A549 (cell line): ENCODE measurements at regions not wholly inside any gene's neighbourhood (a gene's known extent, or its start where the extent isn't known, plus 50 kb on each side); places are given as distances from the start of the nearest gene placed in this dataset.

Experiments used
- ATAC-seq, 2 experiments: fragments of 200-7000 bp in 1 of 2; fragments of >200 bp in 1 of 2; cut with Nextera tagmentation in 1 of 2; cut with Tn5 transposase in 1 of 2; 3 replicates each; pipeline versions ENCODE4 v1.8.0 to v1.9.1; 2018 to 2020; ENCODE audit warnings: mild to moderate bottlenecking in 1 of 2, moderate library complexity in 1 of 2
- CTCF ChIA-PET: fragments of 300-600 bp; sonication (Branson Sonifier 250); formaldehyde crosslinking; extraction: SDS; loops from one replicate; lab custom pipeline; 2021; ENCODE audit warnings: antibody characterized with exemption, inconsistent platforms; lab: Yijun Ruan, JAX
- POLR2A ChIA-PET: fragments of 350-600 bp; formaldehyde crosslinking; extraction: SDS; loops from one replicate; lab custom pipeline; 2021; ENCODE audit warnings: antibody characterized with exemption, inconsistent platforms; lab: Yijun Ruan, JAX
- DNase-seq, 2 experiments: peaks; one replicate each; pipeline versions ENCODE4 v3.0.0 to v3.0.0-alpha.2; 2011 to 2016; ENCODE audit warnings: low read depth in 1 of 2, low spot score in 1 of 2
- FAIRE-seq: peaks from 2 replicates; lab custom pipeline; 2011; peaks lifted over from hg19 to GRCh38; lab: Jason Lieb, UNC
- H3K27ac ChIP-seq, 2 experiments: fragments of >200 bp; sonication (Bioruptor Twin); formaldehyde crosslinking; 3 replicates each; pipeline ENCODE4 v1.5.1; 2016 to 2017
- H3K4me1 ChIP-seq: fragments of >200 bp; sonication (Bioruptor Twin); formaldehyde crosslinking; 3 replicates; pipeline ENCODE4 v1.6.1; 2016
- H3K4me2 ChIP-seq: fragments of >200 bp; sonication (Bioruptor Twin); formaldehyde crosslinking; 3 replicates; pipeline ENCODE4 v1.6.1; 2016
- H3K4me3 ChIP-seq: fragments of >200 bp; sonication (Bioruptor Twin); formaldehyde crosslinking; 3 replicates; pipeline ENCODE4 v1.5.1; 2016
- H3K9me3 ChIP-seq: fragments of >200 bp; sonication (Bioruptor Twin); formaldehyde crosslinking; 3 replicates; pipeline ENCODE4 v1.6.1; 2016
- BHLHE40 ChIP-seq: IDR thresholded peaks from 2 replicates; pipeline ENCODE4 v1.6.1; 2012; ENCODE audit warnings: low read depth, low read length, inconsistent platforms
- CEBPB ChIP-seq, 2 experiments: fragments of >200 bp in 1 of 2; sonication (Bioruptor Twin) in 1 of 2; formaldehyde crosslinking in 1 of 2; IDR thresholded peaks; 2 replicates each; pipeline ENCODE4 v1.6.1; 2012 to 2016
- CHD2 ChIP-seq: fragments of 150-350 bp; IDR thresholded peaks from 2 replicates; pipeline ENCODE4 v1.6.1; 2014; ENCODE audit warnings: low read length; ENCODE audit not compliant: partially characterized antibody
- E2F6 ChIP-seq: IDR thresholded peaks from 2 replicates; pipeline ENCODE4 v1.6.1; 2012; ENCODE audit warnings: low read depth, borderline replicate concordance
- ESRRA ChIP-seq: fragments of 150-350 bp; IDR thresholded peaks from 2 replicates; pipeline ENCODE4 v1.6.1; 2014; ENCODE audit warnings: mild to moderate bottlenecking, low read length, borderline replicate concordance
- FOSL2 ChIP-seq, 2 experiments: fragments of 450-650 bp in 1 of 2; fragments of >200 bp in 1 of 2; sonication (Bioruptor Twin) in 1 of 2; formaldehyde crosslinking; IDR thresholded peaks; 2 replicates each; pipeline versions ENCODE4 v1.5.0 to v1.6.1; 2016 to 2020; ENCODE audit warnings: mild to moderate bottlenecking in 1 of 2, moderate library complexity in 1 of 2
- HEYL ChIP-seq: fragments of 250-450 bp; sonication (Bioruptor Pico); IDR thresholded peaks from 2 replicates; pipeline ENCODE4 v1.8.0; 2021; ENCODE audit warnings: mild to moderate bottlenecking, moderate library complexity
- HMGXB4 ChIP-seq: fragments of 250-450 bp; sonication (Bioruptor Pico); IDR thresholded peaks from 2 replicates; pipeline ENCODE4 v1.5.0; 2021; ENCODE audit warnings: mild to moderate bottlenecking, moderate library complexity, borderline replicate concordance
- HOXA7 ChIP-seq: fragments of 250-450 bp; sonication (Bioruptor Pico); IDR thresholded peaks from 2 replicates; pipeline ENCODE4 v1.5.0; 2020; ENCODE audit warnings: mild to moderate bottlenecking, moderate library complexity
- HOXB13 ChIP-seq: fragments of 250-450 bp; sonication (Bioruptor Pico); IDR thresholded peaks from 2 replicates; pipeline ENCODE4 v1.5.0; 2020; ENCODE audit warnings: low read depth, mild to moderate bottlenecking, moderate library complexity
- JUNB ChIP-seq: fragments of >200 bp; sonication (Bioruptor Twin); formaldehyde crosslinking; IDR thresholded peaks from 2 replicates; pipeline ENCODE4 v1.6.1; 2016
- MAFK ChIP-seq: fragments of 450-650 bp; IDR thresholded peaks from 2 replicates; pipeline ENCODE4 v1.6.1; 2014; ENCODE audit not compliant: partially characterized antibody
- MYC ChIP-seq: IDR thresholded peaks from 2 replicates; pipeline ENCODE4 v1.6.1; 2012; ENCODE audit warnings: mild to moderate bottlenecking, inconsistent platforms, low read length, improper control_type of control experiment, borderline replicate concordance
- NFE2L2 ChIP-seq: fragments of 150-350 bp; conservative IDR thresholded peaks from 2 replicates; pipeline ENCODE4 v1.6.1; 2014; ENCODE audit warnings: low read length
- NPAS2 ChIP-seq: fragments of 250-450 bp; sonication (Bioruptor Pico); IDR thresholded peaks from 2 replicates; pipeline ENCODE4 v1.8.0; 2022; ENCODE audit warnings: mild to moderate bottlenecking, moderate library complexity, borderline replicate concordance
- PHF8 ChIP-seq: fragments of 200-600 bp; sonication (generic); IDR thresholded peaks from 2 replicates; pipeline ENCODE4 v1.6.1; 2016; ENCODE audit warnings: low read depth, mild to moderate bottlenecking, antibody characterized with exemption, moderate library complexity, borderline replicate concordance
- RCOR1 ChIP-seq: fragments of 150-350 bp; IDR thresholded peaks from 2 replicates; pipeline ENCODE4 v1.6.1; 2014; ENCODE audit warnings: antibody characterized with exemption, low read length, low read depth
- REST ChIP-seq: fragments of 200-600 bp; sonication (generic); IDR thresholded peaks from 2 replicates; pipeline ENCODE4 v1.6.1; 2016; ENCODE audit warnings: antibody characterized with exemption, mild to moderate bottlenecking, moderate library complexity
- ZSCAN20 ChIP-seq: fragments of 250-450 bp; sonication (Bioruptor Pico); IDR thresholded peaks from 2 replicates; pipeline ENCODE4 v1.8.0; 2022; ENCODE audit warnings: mild to moderate bottlenecking, moderate library complexity
- WGBS: methylation state at CpG from one replicate; pipeline ENCODE4 v1.1.6; 2017; ENCODE audit errors: missing lambda C conversion rate; 5-methylcytosine and 5-hydroxymethylcytosine counted together

GRCh38 chr6:100232781-100233573, 231.7 kb downstream of the SIM1 start:
- FAIRE-seq = no peak
- H3K9me3 ChIP-seq = no peaks in the 10 kb centered on the region
- H3K4me2 ChIP-seq = no peak overlapping the region
- H3K4me3 ChIP-seq = no peak overlapping the region
- DNase-seq = no peak
- TF ChIP-seq HOXB13 (CRISPR knock-in tag) (no peak), JUNB (no peak), HEYL (no peak), BHLHE40 (no peak), HMGXB4 (CRISPR knock-in tag) (no peak), FOSL2 (IDR thresholded peaks at IDR 0.05) (no peak), FOSL2 (CRISPR knock-in tag; IDR thresholded peaks at IDR 0.05) (no peak)
- H3K27ac ChIP-seq = no peak overlapping the region
- no peak for ATAC-seq
- POLR2A ChIA-PET = no interaction called here
- CTCF ChIA-PET = no interaction called here
- 91% methylated on average over 5 of the region's 5 CpGs for WGBS
- peaks cover 40% of the 10 kb centered on the region for H3K4me1 ChIP-seq

- POLR2A ChIA-PET = no interaction called here
- Histone ChIP-seq H3K27ac (no peak overlapping the region), H3K4me1 (peaks cover 34% of the 10 kb centered on the region), H3K9me3 (no peaks in the 10 kb centered on the region), H3K4me3 (no peak overlapping the region), H3K4me2 (no peak overlapping the region)
- ATAC-seq (no peak), FAIRE-seq (no peak), DNase-seq (peak in 1 of 2 experiments; percentile 2)
- WGBS = 50% methylated on average over 1 of the region's 1 CpG
- CTCF ChIA-PET = interaction anchor here (1.1 to 1.8 kb wide), 2 partner anchors 11 to 13 kb away, joined by 3 to 4 read pairs; no protein-coding TSS in a partner anchor
- TF ChIP-seq CEBPB (IDR thresholded peaks at IDR 0.05) (no peak), NFE2L2 (no peak), ZSCAN20 (CRISPR knock-in tag) (no peak), HOXB13 (CRISPR knock-in tag) (no peak), ESRRA (no peak), MYC (no peak), HEYL (no peak), E2F6 (no peak), NPAS2 (CRISPR knock-in tag) (no peak), MAFK (no peak), REST (no peak), CHD2 (no peak), PHF8 (no peak), RCOR1 (no peak), HOXA7 (CRISPR knock-in tag) (no peak)
- TF ChIP-seq, all 56 proteins: peak for 0
Observed at GRCh38 chr6:100230953-100231316, 233.8 kb downstream of the SIM1 start.
